ENCODE measurements at regions not wholly inside any gene's neighbourhood (a gene's known extent, or its start where the extent isn't known, plus 50 kb on each side); places are given as distances from the start of the nearest gene placed in this dataset.

DNA sequence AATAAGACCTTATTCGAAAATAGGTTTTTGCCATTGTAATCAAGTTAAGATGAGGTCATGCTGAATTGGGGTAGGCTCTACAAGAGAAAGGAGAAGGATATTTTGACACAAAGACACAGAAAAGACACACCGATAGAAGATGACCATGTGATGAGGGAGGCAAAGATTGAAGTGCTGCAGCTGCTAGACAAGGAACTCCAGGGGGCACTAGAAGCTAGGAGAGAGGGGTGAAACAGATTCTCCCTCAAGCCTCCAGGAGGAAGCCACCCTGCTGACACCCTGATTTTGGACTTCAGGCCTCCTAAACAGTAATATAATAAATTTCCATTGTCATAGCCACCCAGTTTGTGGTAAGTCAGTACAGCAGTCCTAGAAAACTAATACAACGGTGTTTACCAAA, 506.8 kb upstream of the CAMK1G start:
- TF ChIP-seq, protein P1, sequence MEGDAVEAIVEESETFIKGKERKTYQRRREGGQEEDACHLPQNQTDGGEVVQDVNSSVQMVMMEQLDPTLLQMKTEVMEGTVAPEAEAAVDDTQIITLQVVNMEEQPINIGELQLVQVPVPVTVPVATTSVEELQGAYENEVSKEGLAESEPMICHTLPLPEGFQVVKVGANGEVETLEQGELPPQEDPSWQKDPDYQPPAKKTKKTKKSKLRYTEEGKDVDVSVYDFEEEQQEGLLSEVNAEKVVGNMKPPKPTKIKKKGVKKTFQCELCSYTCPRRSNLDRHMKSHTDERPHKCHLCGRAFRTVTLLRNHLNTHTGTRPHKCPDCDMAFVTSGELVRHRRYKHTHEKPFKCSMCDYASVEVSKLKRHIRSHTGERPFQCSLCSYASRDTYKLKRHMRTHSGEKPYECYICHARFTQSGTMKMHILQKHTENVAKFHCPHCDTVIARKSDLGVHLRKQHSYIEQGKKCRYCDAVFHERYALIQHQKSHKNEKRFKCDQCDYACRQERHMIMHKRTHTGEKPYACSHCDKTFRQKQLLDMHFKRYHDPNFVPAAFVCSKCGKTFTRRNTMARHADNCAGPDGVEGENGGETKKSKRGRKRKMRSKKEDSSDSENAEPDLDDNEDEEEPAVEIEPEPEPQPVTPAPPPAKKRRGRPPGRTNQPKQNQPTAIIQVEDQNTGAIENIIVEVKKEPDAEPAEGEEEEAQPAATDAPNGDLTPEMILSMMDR (IDR thresholded peaks at IDR 0.05), result no peak
- no peak for TF ChIP-seq POLR2A (IDR thresholded peaks at IDR 0.05)
- no peak for TF ChIP-seq EP300 (IDR thresholded peaks at IDR 0.05)
